Epithelial cell of proximal tubule (primary cell): ENCODE measurements at regions not wholly inside any gene's neighbourhood (a gene's known extent, or its start where the extent isn't known, plus 50 kb on each side); places are given as distances from the start of the nearest gene placed in this dataset.

ENCODE experiments used
- DNase-seq: peaks from one replicate; pipeline ENCODE4 v3.0.0-alpha.2; 2011; ENCODE audit warnings: low read depth
- H3K4me3 ChIP-seq: 2 replicates; pipeline ENCODE4 v1.5.1; 2011; ENCODE audit warnings: low read depth, mild to moderate bottlenecking, low read length
- TF ChIP-seq, protein P1 (sequence below): conservative IDR thresholded peaks from 2 replicates; pipeline ENCODE4 v1.5.1; 2012; ENCODE audit warnings: low read depth, mild to moderate bottlenecking, low read length

DNA sequence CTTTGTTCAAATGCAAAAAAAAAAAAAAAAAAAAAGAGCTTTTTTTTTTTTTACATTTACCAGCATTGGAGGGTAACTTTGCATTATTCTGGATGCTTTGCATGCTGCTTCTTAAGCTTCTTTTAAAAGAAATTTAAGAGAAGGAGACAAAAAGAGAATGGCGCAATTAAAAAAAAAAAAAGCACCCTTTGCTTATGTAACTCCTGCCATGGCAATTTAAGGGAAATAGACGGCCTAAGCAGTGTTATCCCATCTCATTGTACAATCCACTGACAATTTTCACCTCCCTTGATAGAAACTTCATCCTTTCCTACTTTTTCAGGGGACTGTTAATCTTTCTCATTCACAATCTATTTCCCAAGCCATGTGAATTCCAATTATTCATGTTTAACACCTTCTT is 129.8 kb downstream of the KCTD12 start:
- TF ChIP-seq, protein P1, sequence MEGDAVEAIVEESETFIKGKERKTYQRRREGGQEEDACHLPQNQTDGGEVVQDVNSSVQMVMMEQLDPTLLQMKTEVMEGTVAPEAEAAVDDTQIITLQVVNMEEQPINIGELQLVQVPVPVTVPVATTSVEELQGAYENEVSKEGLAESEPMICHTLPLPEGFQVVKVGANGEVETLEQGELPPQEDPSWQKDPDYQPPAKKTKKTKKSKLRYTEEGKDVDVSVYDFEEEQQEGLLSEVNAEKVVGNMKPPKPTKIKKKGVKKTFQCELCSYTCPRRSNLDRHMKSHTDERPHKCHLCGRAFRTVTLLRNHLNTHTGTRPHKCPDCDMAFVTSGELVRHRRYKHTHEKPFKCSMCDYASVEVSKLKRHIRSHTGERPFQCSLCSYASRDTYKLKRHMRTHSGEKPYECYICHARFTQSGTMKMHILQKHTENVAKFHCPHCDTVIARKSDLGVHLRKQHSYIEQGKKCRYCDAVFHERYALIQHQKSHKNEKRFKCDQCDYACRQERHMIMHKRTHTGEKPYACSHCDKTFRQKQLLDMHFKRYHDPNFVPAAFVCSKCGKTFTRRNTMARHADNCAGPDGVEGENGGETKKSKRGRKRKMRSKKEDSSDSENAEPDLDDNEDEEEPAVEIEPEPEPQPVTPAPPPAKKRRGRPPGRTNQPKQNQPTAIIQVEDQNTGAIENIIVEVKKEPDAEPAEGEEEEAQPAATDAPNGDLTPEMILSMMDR, result no peak
- DNase-seq, result no peak
- H3K4me3 ChIP-seq, result no peak overlapping the region

DNA sequence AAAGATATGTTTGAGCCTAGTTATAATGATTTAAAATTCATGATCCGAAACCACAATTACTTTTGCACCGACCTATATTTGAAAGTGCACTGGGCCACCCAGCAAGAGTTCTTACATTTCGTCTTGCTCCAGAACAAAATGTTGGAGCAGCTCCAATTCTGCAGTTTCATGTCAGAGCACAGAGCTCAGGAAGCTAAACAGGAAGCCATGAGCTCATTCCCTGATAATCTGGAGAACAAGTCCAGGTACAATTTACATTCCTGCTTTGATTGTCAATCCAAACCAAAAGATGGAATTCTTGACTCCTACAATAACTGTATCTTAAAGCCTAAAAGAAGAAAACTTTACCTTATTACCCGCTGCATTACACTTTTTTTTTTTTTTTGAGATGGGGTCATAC is 131.8 kb downstream of the KCTD12 start:
- TF ChIP-seq, protein P1, result no peak
- no peak overlapping the region for H3K4me3 ChIP-seq
- DNase-seq, result no peak

DNA sequence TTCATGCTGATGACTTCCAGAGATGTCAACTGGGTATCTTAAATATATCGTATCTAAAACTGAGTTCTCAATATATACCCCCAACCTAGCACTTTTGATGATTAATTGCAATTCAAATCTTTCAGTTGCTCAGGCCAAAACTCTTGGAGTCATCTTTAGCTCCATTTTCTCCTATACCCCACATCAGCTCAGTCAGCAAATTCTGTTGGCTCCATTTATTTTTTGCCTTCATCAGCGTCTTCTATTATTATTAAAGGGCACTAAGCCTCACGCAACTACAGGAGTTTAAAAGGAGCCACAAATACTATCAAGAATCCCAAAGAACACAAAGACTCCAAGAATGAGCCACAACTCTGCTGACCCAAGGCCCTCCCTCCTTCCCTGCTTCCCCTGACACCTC is 134.9 kb downstream of the KCTD12 start:
- no peak overlapping the region for H3K4me3 ChIP-seq
- DNase-seq, result no peak
- TF ChIP-seq, protein P1, result no peak

DNA sequence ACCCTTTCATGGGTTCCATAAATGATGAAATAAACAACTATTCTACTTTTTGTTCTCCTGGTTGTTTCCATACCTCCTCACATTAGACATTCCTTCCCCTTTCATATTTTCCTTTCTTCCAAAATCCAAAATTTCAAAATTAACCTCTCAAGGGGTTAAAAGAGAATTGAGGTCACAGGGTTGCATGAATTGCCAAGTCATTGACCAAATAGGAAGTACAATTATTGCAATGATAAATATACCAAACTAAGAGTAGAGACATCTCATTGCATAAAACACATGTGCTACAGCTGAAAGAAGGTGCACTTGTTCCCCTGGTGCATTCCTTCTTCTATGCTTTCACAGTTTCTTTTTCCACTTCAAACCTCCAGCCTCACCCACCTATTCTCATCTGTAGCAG is 136.1 kb downstream of the KCTD12 start:
- DNase-seq, result no peak
- TF ChIP-seq, protein P1, result no peak
- H3K4me3 ChIP-seq, result no peak overlapping the region

DNA sequence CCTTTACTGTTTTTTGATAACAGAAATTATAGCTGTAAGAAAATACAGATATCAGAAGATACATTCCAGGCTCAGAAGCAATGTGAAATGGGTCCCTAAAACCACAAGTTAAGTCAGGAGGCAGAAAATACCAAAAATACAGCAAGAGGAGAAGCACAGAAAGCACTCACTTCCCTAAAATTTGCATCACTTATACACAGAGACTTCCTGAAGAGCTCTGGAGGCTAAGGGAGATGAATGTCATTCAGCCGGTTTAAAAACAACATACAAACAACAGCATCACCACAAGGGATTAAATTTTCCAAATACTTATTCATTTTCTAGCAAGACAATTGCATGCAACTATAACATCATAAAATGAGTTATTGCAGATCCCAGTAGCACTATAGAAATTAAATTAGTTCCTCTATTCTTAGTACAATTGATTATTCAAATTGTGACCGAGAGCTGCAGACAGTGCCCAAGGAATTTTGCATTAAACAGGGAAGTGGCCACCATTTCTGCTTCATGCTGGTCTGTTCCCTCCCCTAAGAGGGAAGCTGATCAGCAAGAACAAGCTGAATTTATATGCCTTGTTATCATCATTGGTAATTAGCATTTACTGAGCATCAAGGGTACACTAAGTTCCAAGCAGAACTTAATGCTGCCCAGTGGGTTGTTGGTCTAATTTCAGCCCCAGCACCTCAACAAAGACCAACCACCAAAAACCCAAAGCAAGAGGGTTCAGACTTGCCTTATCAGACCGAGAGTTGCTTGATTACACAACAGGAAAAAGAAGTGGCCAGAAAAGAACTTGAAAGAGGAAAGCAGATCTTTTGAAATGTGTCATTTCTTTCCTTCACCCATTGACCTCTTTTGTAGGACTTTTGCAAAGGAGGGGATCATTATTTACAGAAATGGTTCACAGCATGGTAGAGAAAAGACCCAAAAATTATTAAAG is 140.7 kb downstream of the KCTD12 start:
- DNase-seq, result no peak
- TF ChIP-seq, protein P1, result no peak
- H3K4me3 ChIP-seq, result no peak overlapping the region

DNA sequence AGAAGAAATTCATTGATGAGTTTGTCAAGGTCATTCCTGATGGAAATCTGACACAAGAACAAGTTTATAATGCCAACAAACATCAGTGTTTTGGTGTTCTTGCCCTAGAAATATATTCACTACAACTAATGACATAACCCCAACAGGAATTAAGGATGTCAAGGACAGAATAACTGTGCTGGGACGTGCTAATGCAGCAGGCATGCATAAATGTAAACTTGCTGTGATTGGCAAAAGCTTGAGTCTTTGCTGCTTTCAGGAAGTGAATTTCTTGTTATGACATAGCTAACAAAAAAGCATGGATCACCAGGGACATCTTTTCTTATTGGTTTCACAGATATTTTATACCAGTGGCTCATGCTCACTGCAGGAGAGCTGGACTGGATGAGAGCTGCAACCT is 144.6 kb downstream of the KCTD12 start:
- DNase-seq, result no peak
- TF ChIP-seq, protein P1, result no peak
- no peak overlapping the region for H3K4me3 ChIP-seq

DNA sequence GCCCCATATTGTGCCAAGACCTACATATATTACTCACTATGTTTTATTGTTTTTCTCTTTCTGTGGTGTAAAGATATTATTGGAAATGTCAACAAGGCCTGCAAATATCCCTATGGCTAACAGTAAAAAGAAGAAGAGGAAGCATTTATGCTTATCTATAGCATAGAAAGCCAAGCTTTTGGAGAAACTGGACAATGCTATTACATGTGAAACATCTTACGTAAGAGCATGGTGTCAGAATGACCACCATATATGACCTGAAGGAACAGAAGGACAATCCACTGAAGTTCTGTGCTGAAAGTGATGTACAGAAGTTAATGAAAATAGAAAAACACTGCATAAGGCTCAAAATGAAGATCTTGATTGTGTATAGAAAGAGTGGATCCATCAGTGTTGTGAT is 145.2 kb downstream of the KCTD12 start:
- no peak overlapping the region for H3K4me3 ChIP-seq
- no peak for DNase-seq
- TF ChIP-seq, protein P1, result no peak
